SU-DHL-6 (cell line): ENCODE measurements at regions not wholly inside any gene's neighbourhood (a gene's known extent, or its start where the extent isn't known, plus 50 kb on each side); places are given as distances from the start of the nearest gene placed in this dataset.

Experiments
- H2AFZ ChIP-seq: fragments of 200-600 bp; sonication (generic); 2 replicates; pipeline ENCODE4 v1.6.1; 2014; ENCODE audit warnings: low read depth, mild to moderate bottlenecking, moderate library complexity, mixed read lengths, antibody characterized with exemption, low read length; ENCODE audit not compliant: severe bottlenecking
- H3F3A ChIP-seq: fragments of 200-600 bp; shearing (Covaris generic); 2 replicates; pipeline ENCODE4 v1.6.0; 2016; ENCODE audit warnings: antibody characterized with exemption, mild to moderate bottlenecking; ENCODE audit not compliant: insufficient read depth
- H3K27ac ChIP-seq: fragments of 200-600 bp; sonication (generic); 2 replicates; pipeline ENCODE4 v1.5.1; 2016; ENCODE audit warnings: low read depth, mild to moderate bottlenecking, low read length, moderate library complexity, mixed read lengths
- H3K27me3 ChIP-seq: fragments of 200-600 bp; sonication (generic), shearing (Covaris generic); 2 replicates; pipeline ENCODE4 v1.6.0; 2014; ENCODE audit warnings: mild to moderate bottlenecking, low read length
- H3K36me3 ChIP-seq: fragments of 200-600 bp; sonication (generic); 2 replicates; pipeline ENCODE4 v1.6.1; 2014; ENCODE audit warnings: mild to moderate bottlenecking, low read length, mixed read lengths
- H3K4me2 ChIP-seq: fragments of 300-600, 200-600 bp; shearing (Covaris generic), sonication (generic); 2 replicates; pipeline ENCODE4 v1.6.0; 2014; ENCODE audit warnings: low read length, low read depth, mild to moderate bottlenecking; ENCODE audit not compliant: poor library complexity, severe bottlenecking
- H3K4me3 ChIP-seq: fragments of 200-600 bp; sonication (generic); 2 replicates; pipeline ENCODE4 v1.5.1; 2014; ENCODE audit warnings: antibody characterized with exemption, low read length, mild to moderate bottlenecking, mixed read lengths; ENCODE audit not compliant: insufficient read depth, poor library complexity, severe bottlenecking
- H3K79me2 ChIP-seq: fragments of 200-600 bp; sonication (generic); 2 replicates; pipeline ENCODE4 v1.6.1; 2014; ENCODE audit warnings: mild to moderate bottlenecking, low read length, moderate library complexity; ENCODE audit not compliant: insufficient read depth
- H3K9ac ChIP-seq: fragments of 200-600 bp; sonication (generic); 2 replicates; pipeline ENCODE4 v1.7.0; 2014; ENCODE audit warnings: mild to moderate bottlenecking, low read length
- H3K9me2 ChIP-seq: fragments of 200-600 bp; sonication (generic); replicated peaks from 2 replicates; pipeline ENCODE4 v1.6.1; 2014; ENCODE audit warnings: low read length; ENCODE audit not compliant: insufficient read depth
- H3K9me3 ChIP-seq: fragments of 200-600 bp; sonication (generic); 2 replicates; pipeline ENCODE4 v1.6.1; 2014; ENCODE audit warnings: low read length, mixed read lengths; ENCODE audit not compliant: insufficient read depth
- H4K20me1 ChIP-seq: fragments of 200-600 bp; sonication (generic); 2 replicates; pipeline ENCODE4 v1.6.1; 2014; ENCODE audit warnings: low read depth, mild to moderate bottlenecking, antibody characterized with exemption, low read length, moderate library complexity, mixed read lengths
- EZH2phosphoT487 ChIP-seq: fragments of 200-600 bp; sonication (generic), shearing (Covaris generic); conservative IDR thresholded peaks from 2 replicates; pipeline ENCODE4 v1.6.1; 2018; ENCODE audit warnings: mild to moderate bottlenecking, antibody characterized with exemption, low read length, moderate library complexity, mixed read lengths
- TF ChIP-seq, protein P1 (sequence below): fragments of 200-600 bp; sonication (generic); IDR thresholded peaks from one replicate; pipeline ENCODE4 v1.5.1; 2017; ENCODE audit warnings: antibody characterized with exemption, mild to moderate bottlenecking, low read length, moderate library complexity; ENCODE audit not compliant: insufficient read depth, poor library complexity, severe bottlenecking

GRCh38 chr14:36056845-36057244 lies 119.7 kb downstream of the PTCSC3 start:
- Histone ChIP-seq H3K9me3 (no peaks in the 10 kb centered on the region), H4K20me1 (no peaks in the 10 kb centered on the region), H3K4me2 (no peak overlapping the region), H3K9me2 (no peaks in the 10 kb centered on the region), H3K79me2 (no peaks in the 10 kb centered on the region), H3F3A (no peaks in the 10 kb centered on the region), H3K27ac (no peak overlapping the region), H3K4me3 (no peak overlapping the region), H2AFZ (no peak overlapping the region), H3K9ac (no peak overlapping the region), H3K27me3 (no peaks in the 10 kb centered on the region), H3K36me3 (no peaks in the 10 kb centered on the region)
- TF ChIP-seq EZH2phosphoT487 = no peak
- TF ChIP-seq, protein P1, sequence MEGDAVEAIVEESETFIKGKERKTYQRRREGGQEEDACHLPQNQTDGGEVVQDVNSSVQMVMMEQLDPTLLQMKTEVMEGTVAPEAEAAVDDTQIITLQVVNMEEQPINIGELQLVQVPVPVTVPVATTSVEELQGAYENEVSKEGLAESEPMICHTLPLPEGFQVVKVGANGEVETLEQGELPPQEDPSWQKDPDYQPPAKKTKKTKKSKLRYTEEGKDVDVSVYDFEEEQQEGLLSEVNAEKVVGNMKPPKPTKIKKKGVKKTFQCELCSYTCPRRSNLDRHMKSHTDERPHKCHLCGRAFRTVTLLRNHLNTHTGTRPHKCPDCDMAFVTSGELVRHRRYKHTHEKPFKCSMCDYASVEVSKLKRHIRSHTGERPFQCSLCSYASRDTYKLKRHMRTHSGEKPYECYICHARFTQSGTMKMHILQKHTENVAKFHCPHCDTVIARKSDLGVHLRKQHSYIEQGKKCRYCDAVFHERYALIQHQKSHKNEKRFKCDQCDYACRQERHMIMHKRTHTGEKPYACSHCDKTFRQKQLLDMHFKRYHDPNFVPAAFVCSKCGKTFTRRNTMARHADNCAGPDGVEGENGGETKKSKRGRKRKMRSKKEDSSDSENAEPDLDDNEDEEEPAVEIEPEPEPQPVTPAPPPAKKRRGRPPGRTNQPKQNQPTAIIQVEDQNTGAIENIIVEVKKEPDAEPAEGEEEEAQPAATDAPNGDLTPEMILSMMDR = no peak

- Histone ChIP-seq H3K4me2 (no peak overlapping the region), H2AFZ (no peak overlapping the region), H3K9me2 (no peaks in the 10 kb centered on the region), H3K4me3 (no peak overlapping the region), H3K9me3 (no peaks in the 10 kb centered on the region), H3K9ac (no peak overlapping the region), H4K20me1 (no peaks in the 10 kb centered on the region), H3K36me3 (no peaks in the 10 kb centered on the region), H3K79me2 (no peaks in the 10 kb centered on the region), H3K27ac (no peak overlapping the region), H3F3A (no peaks in the 10 kb centered on the region), H3K27me3 (no peaks in the 10 kb centered on the region)
- TF ChIP-seq, protein P1 = no peak
- TF ChIP-seq EZH2phosphoT487 = no peak
These were observed 120.8 kb downstream of the PTCSC3 start for GRCh38 chr14:36055681-36056225.

GRCh38 chr14:36055052-36055378 lies 121.5 kb downstream of the PTCSC3 start:
- H3K4me2 ChIP-seq = no peak overlapping the region
- TF ChIP-seq, protein P1 = no peak
- TF ChIP-seq EZH2phosphoT487 = no peak
- no peaks in the 10 kb centered on the region for H3K79me2 ChIP-seq
- no peaks in the 10 kb centered on the region for H3K36me3 ChIP-seq
- no peak overlapping the region for H3K4me3 ChIP-seq
- no peaks in the 10 kb centered on the region for H4K20me1 ChIP-seq
- no peaks in the 10 kb centered on the region for H3K9me2 ChIP-seq
- no peaks in the 10 kb centered on the region for H3F3A ChIP-seq
- H3K27ac ChIP-seq = no peak overlapping the region
- no peak overlapping the region for H3K9ac ChIP-seq
- H3K9me3 ChIP-seq = no peaks in the 10 kb centered on the region
- H2AFZ ChIP-seq = no peak overlapping the region
- H3K27me3 ChIP-seq = no peaks in the 10 kb centered on the region
